ENCODE measurements at regions not wholly inside any gene's neighbourhood (a gene's known extent, or its start where the extent isn't known, plus 50 kb on each side); places are given as distances from the start of the nearest gene placed in this dataset.

DNA sequence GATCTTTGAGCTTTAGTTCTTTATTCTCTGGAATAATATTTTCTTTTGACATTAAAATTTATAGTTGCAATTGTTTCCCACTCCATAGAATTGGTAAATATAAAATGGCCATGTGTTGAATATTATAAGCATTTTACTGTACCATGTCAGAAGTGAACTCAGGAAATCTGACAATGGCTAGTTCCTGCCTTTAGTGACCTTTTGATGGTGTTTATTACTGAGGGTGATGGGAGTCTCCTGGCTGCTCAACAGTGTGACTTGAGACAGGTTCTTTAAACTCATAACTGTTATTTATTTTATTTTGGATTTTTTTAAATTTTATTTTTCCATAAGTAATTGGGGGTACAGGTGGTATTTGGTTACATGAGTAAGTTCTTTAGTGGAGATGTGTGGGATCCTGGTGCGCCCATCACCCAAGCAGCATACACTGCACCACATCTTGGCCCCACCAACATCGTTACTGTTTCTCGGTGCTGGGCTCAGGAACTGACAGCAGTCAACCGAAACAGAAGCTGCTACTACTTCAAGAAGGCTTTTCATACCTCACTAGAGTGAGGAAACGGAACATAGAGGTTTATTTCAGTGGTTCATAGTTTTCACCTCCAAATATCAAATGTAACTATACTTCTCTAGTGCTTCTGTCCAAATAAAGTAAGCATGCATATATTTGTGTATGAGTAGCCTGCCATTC lies 90.4 kb downstream of the PLEKHG1 start:
- TF ChIP-seq, protein P1, sequence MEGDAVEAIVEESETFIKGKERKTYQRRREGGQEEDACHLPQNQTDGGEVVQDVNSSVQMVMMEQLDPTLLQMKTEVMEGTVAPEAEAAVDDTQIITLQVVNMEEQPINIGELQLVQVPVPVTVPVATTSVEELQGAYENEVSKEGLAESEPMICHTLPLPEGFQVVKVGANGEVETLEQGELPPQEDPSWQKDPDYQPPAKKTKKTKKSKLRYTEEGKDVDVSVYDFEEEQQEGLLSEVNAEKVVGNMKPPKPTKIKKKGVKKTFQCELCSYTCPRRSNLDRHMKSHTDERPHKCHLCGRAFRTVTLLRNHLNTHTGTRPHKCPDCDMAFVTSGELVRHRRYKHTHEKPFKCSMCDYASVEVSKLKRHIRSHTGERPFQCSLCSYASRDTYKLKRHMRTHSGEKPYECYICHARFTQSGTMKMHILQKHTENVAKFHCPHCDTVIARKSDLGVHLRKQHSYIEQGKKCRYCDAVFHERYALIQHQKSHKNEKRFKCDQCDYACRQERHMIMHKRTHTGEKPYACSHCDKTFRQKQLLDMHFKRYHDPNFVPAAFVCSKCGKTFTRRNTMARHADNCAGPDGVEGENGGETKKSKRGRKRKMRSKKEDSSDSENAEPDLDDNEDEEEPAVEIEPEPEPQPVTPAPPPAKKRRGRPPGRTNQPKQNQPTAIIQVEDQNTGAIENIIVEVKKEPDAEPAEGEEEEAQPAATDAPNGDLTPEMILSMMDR (IDR thresholded peaks at IDR 0.05), result no peak
- no peak for TF ChIP-seq POLR2A (IDR thresholded peaks at IDR 0.05)
